Spleen (tissue), 11 donors: ENCODE measurements at regions not wholly inside any gene's neighbourhood (a gene's known extent, or its start where the extent isn't known, plus 50 kb on each side); places are given as distances from the start of the nearest gene placed in this dataset.

Experiments
- DNase-seq: peaks from one replicate; pipeline ENCODE4 v3.0.0-alpha.2; 2020
- H3K27ac ChIP-seq, 8 donors: fragments of 200-600 bp; sonication (generic) in 7 of 8; 1 replicate in 4 of 8; 2 replicates in 4 of 8; pipeline versions ENCODE4 v1.5.0 to v1.8.0; 2016 to 2021; ENCODE audit warnings: inconsistent platforms in 4 of 8, mild to moderate bottlenecking in 4 of 8, moderate library complexity in 1 of 8
- H3K27me3 ChIP-seq, 7 donors: fragments of 200-600 bp; sonication (generic) in 6 of 7; replicated peaks in 1 of 7; 1 replicate in 4 of 7; 2 replicates in 3 of 7; pipeline versions ENCODE4 v1.5.0 to v1.8.0; 2016 to 2021; ENCODE audit warnings: inconsistent platforms in 3 of 7, mild to moderate bottlenecking in 1 of 7
- H3K36me3 ChIP-seq, 6 donors: fragments of 200-600 bp; sonication (generic) in 5 of 6; 1 replicate in 4 of 6; 2 replicates in 2 of 6; pipeline versions ENCODE4 v1.5.0 to v1.8.0; 2016 to 2021; ENCODE audit warnings: inconsistent platforms in 2 of 6
- H3K4me1 ChIP-seq, 6 donors: fragments of 200-600 bp; sonication (generic) in 5 of 6; 1 replicate in 3 of 6; 2 replicates in 3 of 6; pipeline versions ENCODE4 v1.5.0 to v1.8.0; 2016 to 2021; ENCODE audit warnings: inconsistent platforms in 3 of 6
- H3K4me3 ChIP-seq, 8 donors: fragments of 200-600 bp; sonication (generic) in 7 of 8; 1 replicate in 4 of 8; 2 replicates in 4 of 8; pipeline versions ENCODE4 v1.5.0 to v1.8.0; 2016 to 2021; ENCODE audit warnings: inconsistent platforms in 4 of 8, mild to moderate bottlenecking in 4 of 8, moderate library complexity in 2 of 8
- H3K9me3 ChIP-seq, 8 donors: fragments of 200-600 bp; sonication (generic) in 7 of 8; 1 replicate in 4 of 8; 2 replicates in 4 of 8; pipeline versions ENCODE4 v1.5.0 to v1.8.0; 2016 to 2021; ENCODE audit warnings: inconsistent platforms in 4 of 8
- POLR2A ChIP-seq, 3 donors: fragments of 450-650 bp; IDR thresholded peaks; one replicate each; pipeline ENCODE4 v1.5.1; 2017; ENCODE audit warnings: antibody characterized with exemption in 3 of 3, mild to moderate bottlenecking in 1 of 3
- POLR2AphosphoS5 ChIP-seq, 3 donors: sonication (generic); formaldehyde crosslinking; IDR thresholded peaks; one replicate each; pipeline ENCODE4 v1.5.1; 2017; ENCODE audit warnings: antibody characterized with exemption in 3 of 3
- WGBS, 5 donors: extraction: QIAGEN DNeasy Blood & Tissue Kit in 3 of 5; methylation state at CpG; one replicate each; pipeline versions ENCODE4 v1.1.5 to v1.1.7; 2013 to 2018; 5-methylcytosine and 5-hydroxymethylcytosine counted together
- intact Hi-C: fragments of 100-400 bp; cut with DNase I; formaldehyde crosslinking; loops from one replicate; pipeline ENCODE4 v1.15.0; 2023; ENCODE audit warnings: low total_unique reads
- TF ChIP-seq, protein P1 (sequence below), 11 experiments: fragments of 200-600 bp in 7 of 11; fragments of 450-650 bp in 4 of 11; sonication (generic) in 4 of 11; IDR thresholded peaks in 8 of 11; conservative IDR thresholded peaks in 3 of 11; 1 replicate in 7 of 11; 2 replicates in 4 of 11; pipeline versions ENCODE4 v1.4.0 to v1.8.0; 2016 to 2021; ENCODE audit warnings: antibody characterized with exemption in 11 of 11, inconsistent platforms in 4 of 11, mild to moderate bottlenecking in 1 of 11
- donor health status: healthy with polysubstance abuse.
- donor health status: DM: no; HTN: no; CAD: no; lungs with moderate emphysema.
- donor health status: DM: no; HTN: no; CAD: no.
- donor health status: Bipolar disorder and iron deficiency.
- donor health status: healthy.
- donor health status: DM: no; HTN: no; CAD: no.
- donor health status: DM: yes; HTN: yes; CAD: no.

DNA sequence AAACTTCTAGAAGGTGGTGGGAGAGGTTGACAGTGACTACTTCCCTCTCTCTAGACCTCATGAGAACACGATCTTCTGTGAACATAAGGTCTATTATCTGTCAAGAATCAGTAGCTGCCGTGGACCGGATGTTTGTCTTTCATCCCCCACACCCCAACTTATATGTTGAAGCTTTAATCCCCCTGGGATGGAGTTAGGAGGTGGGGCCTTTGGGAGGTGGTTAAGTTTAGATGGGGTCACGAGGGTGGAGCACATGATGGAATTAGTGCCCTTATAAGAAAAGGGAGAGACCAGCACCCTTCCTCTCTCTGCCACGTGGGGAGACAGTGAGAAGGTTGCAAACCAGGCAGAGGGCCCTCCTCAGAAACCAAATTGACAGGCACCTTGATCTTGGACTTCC lies 409.1 kb downstream of the QKI start:
- no peak for DNase-seq
- Histone ChIP-seq H3K27ac (no peak overlapping the region), H3K36me3 (no peaks in the 10 kb centered on the region), H3K4me3 (no peak overlapping the region), H3K4me1 (no peaks in the 10 kb centered on the region), H3K27me3 (peaks cover 0 to 6% (median 0%) of the 10 kb centered on the region in 7 donors), H3K9me3 (no peaks in the 10 kb centered on the region)
- intact Hi-C loops: no loop called here
- 75 to 79% (median 75%) methylated on average over 5 of the region's 5 CpGs for WGBS, 5 donors
- no peak for TF ChIP-seq POLR2A (IDR thresholded peaks at IDR 0.05)
- TF ChIP-seq POLR2AphosphoS5 (IDR thresholded peaks at IDR 0.05): no peak
- TF ChIP-seq, protein P1, sequence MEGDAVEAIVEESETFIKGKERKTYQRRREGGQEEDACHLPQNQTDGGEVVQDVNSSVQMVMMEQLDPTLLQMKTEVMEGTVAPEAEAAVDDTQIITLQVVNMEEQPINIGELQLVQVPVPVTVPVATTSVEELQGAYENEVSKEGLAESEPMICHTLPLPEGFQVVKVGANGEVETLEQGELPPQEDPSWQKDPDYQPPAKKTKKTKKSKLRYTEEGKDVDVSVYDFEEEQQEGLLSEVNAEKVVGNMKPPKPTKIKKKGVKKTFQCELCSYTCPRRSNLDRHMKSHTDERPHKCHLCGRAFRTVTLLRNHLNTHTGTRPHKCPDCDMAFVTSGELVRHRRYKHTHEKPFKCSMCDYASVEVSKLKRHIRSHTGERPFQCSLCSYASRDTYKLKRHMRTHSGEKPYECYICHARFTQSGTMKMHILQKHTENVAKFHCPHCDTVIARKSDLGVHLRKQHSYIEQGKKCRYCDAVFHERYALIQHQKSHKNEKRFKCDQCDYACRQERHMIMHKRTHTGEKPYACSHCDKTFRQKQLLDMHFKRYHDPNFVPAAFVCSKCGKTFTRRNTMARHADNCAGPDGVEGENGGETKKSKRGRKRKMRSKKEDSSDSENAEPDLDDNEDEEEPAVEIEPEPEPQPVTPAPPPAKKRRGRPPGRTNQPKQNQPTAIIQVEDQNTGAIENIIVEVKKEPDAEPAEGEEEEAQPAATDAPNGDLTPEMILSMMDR (IDR thresholded peaks at IDR 0.05 in 8 of 11, conservative IDR thresholded peaks at IDR 0.05 in 3 of 11): no peak

DNA sequence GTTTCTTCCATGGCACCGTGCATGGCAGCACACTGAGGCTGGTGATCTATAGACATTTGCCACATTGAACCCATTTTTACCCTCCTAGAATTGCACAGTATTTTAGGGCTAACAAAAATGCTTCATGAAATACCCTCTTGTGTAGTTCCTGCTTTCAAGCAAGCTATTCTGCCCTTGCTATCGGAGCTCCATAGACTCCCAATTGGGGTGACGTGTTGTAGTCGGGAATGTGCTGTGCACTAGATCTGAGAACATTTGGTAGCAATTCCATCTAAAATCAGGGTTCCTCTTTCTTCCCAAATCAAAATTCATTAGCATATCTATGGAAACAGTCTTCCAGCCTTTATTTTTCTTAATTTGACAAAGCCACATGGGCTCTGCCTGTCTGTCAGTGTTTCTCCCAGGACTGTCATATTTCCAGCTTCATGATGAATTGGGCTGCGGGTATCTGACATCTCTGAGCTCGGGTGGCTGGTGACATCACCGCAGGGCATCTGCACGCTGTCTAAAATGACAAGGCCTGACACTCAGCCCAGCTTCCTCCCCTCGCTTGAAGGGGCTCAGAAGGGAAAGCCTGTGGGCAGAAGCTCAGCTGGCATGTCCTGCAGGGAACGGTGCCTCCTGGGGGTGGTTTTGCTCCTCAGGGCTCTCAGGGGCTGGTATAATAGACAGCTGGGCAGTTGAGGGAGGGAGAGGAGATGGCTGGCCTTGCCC lies 406.4 kb downstream of the QKI start:
- Histone ChIP-seq H3K36me3 (no peaks in the 10 kb centered on the region), H3K27me3 (no peaks in the 10 kb centered on the region), H3K27ac (no peak overlapping the region), H3K4me3 (no peak overlapping the region), H3K4me1 (no peaks in the 10 kb centered on the region), H3K9me3 (no peaks in the 10 kb centered on the region)
- 75 to 92% (median 82%) methylated on average over 10 of the region's 10 CpGs for WGBS, 5 donors
- intact Hi-C loops: no loop called here
- TF ChIP-seq, protein P1 (IDR thresholded peaks at IDR 0.05 in 8 of 11, conservative IDR thresholded peaks at IDR 0.05 in 3 of 11): no peak
- TF ChIP-seq POLR2AphosphoS5 (IDR thresholded peaks at IDR 0.05): no peak
- no peak for TF ChIP-seq POLR2A (IDR thresholded peaks at IDR 0.05)
- DNase-seq: no peak

DNA sequence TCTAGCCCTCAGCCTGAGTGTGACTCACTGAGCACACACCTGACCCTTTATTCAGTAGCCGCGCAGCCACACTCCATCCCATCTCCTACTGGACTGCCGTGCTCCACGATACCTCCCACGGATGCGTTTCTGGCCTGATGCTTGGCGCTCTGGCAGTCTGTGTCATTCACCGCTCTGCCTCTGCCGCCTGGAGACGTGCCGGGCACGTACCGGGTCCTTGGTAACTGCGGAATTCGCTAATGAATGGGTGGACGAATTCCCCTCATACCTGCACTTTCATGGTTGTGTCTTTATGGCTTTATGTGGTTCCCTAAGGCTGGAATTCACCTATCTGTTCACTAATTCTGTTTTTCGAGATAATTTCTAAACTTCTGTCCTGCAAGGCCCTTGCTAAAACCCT lies 405.7 kb downstream of the QKI start:
- intact Hi-C loops: no loop called here
- 94 to 97% (median 94%) methylated on average over 17 of the region's 17 CpGs for WGBS, 5 donors
- no peak for TF ChIP-seq POLR2A (IDR thresholded peaks at IDR 0.05)
- TF ChIP-seq, protein P1 (IDR thresholded peaks at IDR 0.05 in 8 of 11, conservative IDR thresholded peaks at IDR 0.05 in 3 of 11): no peak
- no peak for TF ChIP-seq POLR2AphosphoS5 (IDR thresholded peaks at IDR 0.05)
- Histone ChIP-seq H3K27me3 (no peaks in the 10 kb centered on the region), H3K4me1 (peaks cover 0 to 6% (median under 1%) of the 10 kb centered on the region in 6 donors), H3K4me3 (no peak overlapping the region), H3K27ac (no peak overlapping the region), H3K36me3 (no peaks in the 10 kb centered on the region), H3K9me3 (no peaks in the 10 kb centered on the region)
- DNase-seq: no peak

DNA sequence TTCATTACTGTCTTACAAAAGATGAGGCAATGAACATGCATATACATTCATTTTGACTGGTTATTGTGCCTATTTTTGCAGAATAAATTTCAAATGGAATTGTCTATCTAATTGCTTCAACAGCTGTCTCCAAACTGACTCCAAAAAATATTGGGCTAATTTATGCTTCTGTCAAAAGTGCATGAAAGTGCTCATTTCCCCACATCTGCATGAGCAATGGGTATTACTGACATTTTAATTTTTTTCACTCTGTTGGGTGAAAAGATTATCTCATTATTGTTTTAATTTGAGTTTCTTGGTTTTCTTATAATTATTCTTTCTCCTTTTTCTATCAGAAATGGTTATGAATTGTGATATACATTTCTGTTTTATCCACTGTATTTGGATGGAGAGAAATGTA lies 404.2 kb downstream of the QKI start:
- intact Hi-C loops: no loop called here
- no peak overlapping the region for H3K27ac ChIP-seq
- H3K4me1 ChIP-seq: peaks cover 0 to 20% (median 12%) of the 10 kb centered on the region in 6 donors
- H3K27me3 ChIP-seq: no peaks in the 10 kb centered on the region
- H3K4me3 ChIP-seq: no peak overlapping the region
- TF ChIP-seq, protein P1 (IDR thresholded peaks at IDR 0.05 in 8 of 11, conservative IDR thresholded peaks at IDR 0.05 in 3 of 11): no peak
- TF ChIP-seq POLR2A (IDR thresholded peaks at IDR 0.05): no peak
- TF ChIP-seq POLR2AphosphoS5 (IDR thresholded peaks at IDR 0.05): no peak
- H3K9me3 ChIP-seq: no peaks in the 10 kb centered on the region
- no peaks in the 10 kb centered on the region for H3K36me3 ChIP-seq
- no peak for DNase-seq
